SJCRH30 (cell line): ENCODE measurements at regions not wholly inside any gene's neighbourhood (a gene's known extent, or its start where the extent isn't known, plus 50 kb on each side); places are given as distances from the start of the nearest gene placed in this dataset.
"Not testable (repeated sequence)": the region's sequence is repeated elsewhere in the genome, so short reads cannot be mapped to it uniquely, and the experiment has no call there.

Experiments used
- DNase-seq, 2 experiments: peaks; one replicate each; pipeline ENCODE4 v3.0.0-alpha.2; 2015 to 2020
- H3K27ac ChIP-seq: fragments of 250-450 bp; sonication (Bioruptor Pico); 2 replicates; pipeline ENCODE4 v1.5.1; 2020; ENCODE audit warnings: mild to moderate bottlenecking, moderate library complexity
- H3K27me3 ChIP-seq: fragments of 250-450 bp; sonication (Bioruptor Pico); 2 replicates; pipeline ENCODE4 v1.5.1; 2020; ENCODE audit warnings: mild to moderate bottlenecking, moderate library complexity
- H3K36me3 ChIP-seq: fragments of 250-450 bp; sonication (Bioruptor Pico); 2 replicates; pipeline ENCODE4 v1.5.1; 2020; ENCODE audit warnings: mild to moderate bottlenecking, moderate library complexity
- H3K4me1 ChIP-seq: fragments of 250-450 bp; sonication (Bioruptor Pico); 2 replicates; pipeline ENCODE4 v1.5.1; 2020; ENCODE audit warnings: mild to moderate bottlenecking, moderate library complexity
- H3K4me3 ChIP-seq: fragments of 250-450 bp; sonication (Bioruptor Pico); 2 replicates; pipeline ENCODE4 v1.5.1; 2020; ENCODE audit warnings: mild to moderate bottlenecking, moderate library complexity
- H3K9me3 ChIP-seq: fragments of 250-450 bp; sonication (Bioruptor Pico); replicated peaks from 2 replicates; pipeline ENCODE4 v1.5.1; 2020; ENCODE audit warnings: mild to moderate bottlenecking, moderate library complexity

DNA sequence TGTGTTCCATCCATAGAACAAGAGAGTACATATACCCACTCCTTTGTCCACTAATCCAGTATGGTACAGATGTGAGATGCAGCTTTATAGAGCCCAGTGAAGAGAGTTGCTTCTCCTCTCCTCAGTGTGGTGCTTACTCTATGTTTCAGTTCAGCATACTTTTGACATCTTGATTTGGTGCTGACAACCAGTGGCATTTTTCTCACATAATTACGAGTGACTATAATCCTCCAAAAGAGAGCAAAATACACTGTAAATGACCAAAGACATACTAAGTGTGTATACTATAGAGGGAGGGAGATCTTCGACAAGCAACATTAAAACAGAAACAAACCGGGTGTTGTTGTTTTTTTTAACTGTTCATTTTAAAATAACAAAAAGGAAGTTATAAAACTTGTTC is 191.5 kb downstream of the KLHL28 start:
- DNase-seq, result no peak
- H3K27ac ChIP-seq, result no peak overlapping the region
- H3K27me3 ChIP-seq, result no peaks in the 10 kb centered on the region
- no peaks in the 10 kb centered on the region for H3K4me1 ChIP-seq
- H3K9me3 ChIP-seq, result no peaks in the 10 kb centered on the region
- no peak overlapping the region for H3K4me3 ChIP-seq
- no peaks in the 10 kb centered on the region for H3K36me3 ChIP-seq

DNA sequence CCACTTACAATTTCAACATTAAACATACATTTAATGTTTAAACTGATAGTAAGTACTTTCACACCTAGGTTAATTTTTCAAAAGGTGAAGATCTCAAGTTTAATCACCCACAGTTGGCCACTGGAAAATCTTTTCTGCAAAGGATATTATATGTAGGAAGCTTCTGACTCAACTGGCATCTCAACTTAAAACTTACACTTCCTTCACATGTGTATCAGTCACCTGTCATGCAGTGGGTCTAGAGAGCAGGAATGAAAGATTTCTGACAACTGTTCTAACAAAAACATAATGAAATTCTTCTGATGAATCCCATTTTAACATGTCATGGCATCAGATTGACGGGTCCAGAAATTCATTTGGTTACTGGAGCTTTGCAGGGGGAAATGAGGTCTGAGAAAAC is 192.8 kb downstream of the KLHL28 start:
- Histone ChIP-seq H3K27ac (no peak overlapping the region), H3K4me3 (no peak overlapping the region)

GRCh38 chr14:44767646-44768173 is 194.0 kb downstream of the KLHL28 start:
- Histone ChIP-seq H3K4me1 (no peaks in the 10 kb centered on the region), H3K27me3 (no peaks in the 10 kb centered on the region), H3K4me3 (no peak overlapping the region), H3K36me3 (no peaks in the 10 kb centered on the region), H3K9me3 (no peaks in the 10 kb centered on the region), H3K27ac (no peak overlapping the region)
- no peak for DNase-seq

More for the DNA sequence above, 192.8 kb downstream of the KLHL28 start:
- DNase-seq, result no peak
- Histone ChIP-seq H3K27me3 (no peaks in the 10 kb centered on the region), H3K4me1 (no peaks in the 10 kb centered on the region), H3K9me3 (no peaks in the 10 kb centered on the region), H3K36me3 (no peaks in the 10 kb centered on the region)

DNA sequence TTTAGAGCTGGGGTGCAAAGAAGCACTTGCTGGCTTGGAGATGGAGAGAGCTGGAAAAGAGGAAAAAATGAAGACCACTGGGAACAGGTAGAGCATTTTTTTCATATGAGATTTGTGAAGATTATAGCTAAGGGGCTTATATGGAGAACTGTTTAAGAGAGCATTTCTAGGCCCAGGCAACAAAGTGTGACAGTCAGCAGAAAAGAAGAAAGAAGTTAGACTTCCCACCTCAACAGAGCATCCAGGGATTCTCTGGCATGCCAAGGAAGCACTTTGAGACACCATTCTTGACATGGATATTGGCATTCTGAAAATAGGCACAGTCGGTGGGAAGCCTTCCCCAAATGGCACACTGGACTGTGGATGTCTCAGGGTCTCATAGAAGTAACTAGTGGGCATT is 195.5 kb downstream of the KLHL28 start:
- H3K4me1 ChIP-seq, result no peaks in the 10 kb centered on the region
- H3K9me3 ChIP-seq, result no peaks in the 10 kb centered on the region
- no peaks in the 10 kb centered on the region for H3K27me3 ChIP-seq
- H3K27ac ChIP-seq, result no peak overlapping the region
- H3K36me3 ChIP-seq, result no peaks in the 10 kb centered on the region
- no peak overlapping the region for H3K4me3 ChIP-seq
- no peak for DNase-seq

DNA sequence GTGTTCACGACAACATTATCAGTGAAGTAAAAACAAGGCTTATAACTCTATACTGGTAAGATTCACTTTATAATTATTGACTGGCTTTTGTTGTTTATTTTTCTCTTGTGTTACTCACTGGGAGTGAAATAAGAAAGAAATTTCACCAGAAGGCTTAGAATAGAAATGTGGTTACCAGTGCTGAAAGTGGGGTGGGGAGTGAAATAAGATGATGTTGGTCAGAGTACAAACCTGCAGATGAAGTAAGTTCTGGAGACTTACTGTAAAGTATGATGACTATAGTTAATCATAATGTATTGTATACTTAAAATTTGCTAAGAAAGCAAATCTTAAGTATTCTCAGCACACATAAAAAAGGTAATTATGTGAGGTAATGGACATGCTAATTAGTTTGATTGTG is 198.4 kb downstream of the KLHL28 start:
- no peaks in the 10 kb centered on the region for H3K9me3 ChIP-seq
- H3K27ac ChIP-seq, result no peak overlapping the region
- no peak for DNase-seq
- H3K36me3 ChIP-seq, result no peaks in the 10 kb centered on the region
- H3K4me3 ChIP-seq, result no peak overlapping the region
- H3K27me3 ChIP-seq, result no peaks in the 10 kb centered on the region
- no peaks in the 10 kb centered on the region for H3K4me1 ChIP-seq

DNA sequence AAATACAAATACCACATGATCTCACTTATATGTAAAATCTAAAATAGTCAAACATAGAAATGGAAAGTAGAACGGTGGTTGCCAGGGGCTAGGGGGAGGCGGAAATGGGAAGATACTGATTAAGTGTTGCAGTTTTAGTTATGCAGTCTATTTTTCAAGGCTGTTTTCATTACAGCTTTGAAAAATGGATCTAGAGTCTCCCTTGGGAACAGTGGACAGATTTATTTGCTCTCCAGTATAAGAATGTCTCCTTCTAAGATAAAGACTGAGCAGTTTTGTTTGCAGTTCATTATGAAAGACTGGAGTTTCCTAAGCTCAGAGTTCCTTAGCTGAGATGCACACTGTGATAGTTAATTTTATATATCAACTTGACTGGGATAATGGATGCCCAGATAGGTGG is 202.5 kb downstream of the KLHL28 start:
- no peaks in the 10 kb centered on the region for H3K27me3 ChIP-seq
- H3K9me3 ChIP-seq, result no peaks in the 10 kb centered on the region
- DNase-seq, result no peak
- H3K4me1 ChIP-seq, result no peaks in the 10 kb centered on the region
- no peak overlapping the region for H3K4me3 ChIP-seq
- H3K27ac ChIP-seq, result no peak overlapping the region
- H3K36me3 ChIP-seq, result no peaks in the 10 kb centered on the region

- no peak overlapping the region for H3K4me3 ChIP-seq
- DNase-seq, result no peak
Observed at GRCh38 chr14:44756554-44756953, 205.2 kb downstream of the KLHL28 start.

DNA sequence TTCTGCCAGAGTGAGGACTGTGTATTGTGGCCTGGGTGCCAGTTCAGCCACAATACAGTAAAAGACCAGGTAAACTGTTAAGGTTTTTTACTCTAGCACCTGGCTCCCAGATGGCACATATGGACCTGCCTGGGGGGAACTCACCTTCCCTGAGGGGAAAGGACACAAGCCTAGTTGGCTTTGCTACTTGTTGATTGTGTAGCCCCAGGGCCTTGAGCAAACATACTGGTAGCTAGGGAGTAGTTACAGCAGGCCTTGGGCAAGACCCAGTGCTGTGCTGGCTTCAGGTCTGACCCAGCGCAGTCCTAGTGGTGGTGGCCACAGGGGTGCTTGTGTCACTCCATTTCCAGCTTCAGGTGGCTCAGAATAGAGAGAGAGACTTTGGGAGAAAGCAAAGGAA is 216.4 kb downstream of the KLHL28 start:
- DNase-seq, result no peak

More at GRCh38 chr14:44756554-44756953, 205.2 kb downstream of the KLHL28 start:
- Histone ChIP-seq H3K36me3 (no peaks in the 10 kb centered on the region), H3K9me3 (no peaks in the 10 kb centered on the region), H3K4me1 (no peaks in the 10 kb centered on the region), H3K27me3 (no peaks in the 10 kb centered on the region), H3K27ac (no peak overlapping the region)

GRCh38 chr14:44742202-44742601 is 219.5 kb downstream of the KLHL28 start:
- no peak overlapping the region for H3K4me3 ChIP-seq
- no peak overlapping the region for H3K27ac ChIP-seq

More for the DNA sequence above, 216.4 kb downstream of the KLHL28 start:
- H3K9me3 ChIP-seq, result no peaks in the 10 kb centered on the region
- no peaks in the 10 kb centered on the region for H3K4me1 ChIP-seq
- no peaks in the 10 kb centered on the region for H3K27me3 ChIP-seq
- H3K27ac ChIP-seq, result no peak overlapping the region
- no peaks in the 10 kb centered on the region for H3K36me3 ChIP-seq
- no peak overlapping the region for H3K4me3 ChIP-seq

DNA sequence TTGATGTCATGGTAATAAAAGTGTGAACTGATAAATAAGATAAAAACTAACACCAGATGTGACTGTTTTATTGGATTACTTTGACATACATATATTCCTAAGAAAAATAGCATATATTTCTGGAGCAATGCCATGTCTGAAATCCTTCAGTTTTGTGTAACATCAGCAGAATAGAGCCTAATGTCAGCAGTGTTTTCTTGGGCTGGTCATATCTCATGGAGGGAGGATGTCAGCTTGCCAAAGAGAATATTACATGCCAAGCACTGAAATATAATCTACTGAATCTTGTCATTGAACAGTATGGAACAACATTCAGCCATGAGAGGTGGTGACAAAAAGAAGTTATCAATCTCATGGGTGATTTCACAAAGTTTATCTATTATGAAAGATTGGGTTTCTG is 220.3 kb downstream of the KLHL28 start:
- Histone ChIP-seq H3K27me3 (no peaks in the 10 kb centered on the region), H3K4me3 (no peak overlapping the region), H3K4me1 (no peaks in the 10 kb centered on the region), H3K9me3 (no peaks in the 10 kb centered on the region), H3K27ac (no peak overlapping the region), H3K36me3 (no peaks in the 10 kb centered on the region)
- DNase-seq, result no peak

More at GRCh38 chr14:44742202-44742601, 219.5 kb downstream of the KLHL28 start:
- Histone ChIP-seq H3K9me3 (no peaks in the 10 kb centered on the region), H3K4me1 (no peaks in the 10 kb centered on the region), H3K27me3 (no peaks in the 10 kb centered on the region), H3K36me3 (no peaks in the 10 kb centered on the region)
- DNase-seq, result no peak

GRCh38 chr14:44736326-44736725 is 225.4 kb downstream of the KLHL28 start:
- Histone ChIP-seq H3K9me3 (no peaks in the 10 kb centered on the region), H3K36me3 (no peaks in the 10 kb centered on the region), H3K27me3 (no peaks in the 10 kb centered on the region), H3K4me3 (no peak overlapping the region), H3K4me1 (no peaks in the 10 kb centered on the region), H3K27ac (no peak overlapping the region)
- DNase-seq, result no peak

DNA sequence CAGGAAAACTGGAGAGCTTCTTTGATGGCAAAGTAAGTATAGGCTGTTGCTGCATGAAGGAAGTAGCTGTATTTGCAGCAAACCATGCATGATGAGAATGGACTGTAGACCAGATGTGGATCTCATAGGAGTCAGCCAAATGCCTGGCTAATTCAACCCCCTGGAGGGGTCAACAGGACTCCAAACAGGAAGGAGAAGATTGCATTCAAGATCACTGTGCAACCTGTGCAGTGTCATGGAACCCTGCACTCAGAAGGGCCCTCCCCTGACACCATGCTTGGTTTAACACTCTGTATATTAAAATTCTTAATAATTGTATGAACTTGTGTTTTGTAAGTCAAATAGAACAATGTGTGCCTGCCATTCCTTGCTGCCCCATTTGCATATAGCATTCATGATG is 225.1 kb upstream of the FSCB start:
- Histone ChIP-seq H3K27me3 (no peaks in the 10 kb centered on the region), H3K36me3 (no peaks in the 10 kb centered on the region), H3K9me3 (no peaks in the 10 kb centered on the region), H3K4me3 (no peak overlapping the region), H3K4me1 (no peaks in the 10 kb centered on the region), H3K27ac (no peak overlapping the region)
- DNase-seq, result no peak

DNA sequence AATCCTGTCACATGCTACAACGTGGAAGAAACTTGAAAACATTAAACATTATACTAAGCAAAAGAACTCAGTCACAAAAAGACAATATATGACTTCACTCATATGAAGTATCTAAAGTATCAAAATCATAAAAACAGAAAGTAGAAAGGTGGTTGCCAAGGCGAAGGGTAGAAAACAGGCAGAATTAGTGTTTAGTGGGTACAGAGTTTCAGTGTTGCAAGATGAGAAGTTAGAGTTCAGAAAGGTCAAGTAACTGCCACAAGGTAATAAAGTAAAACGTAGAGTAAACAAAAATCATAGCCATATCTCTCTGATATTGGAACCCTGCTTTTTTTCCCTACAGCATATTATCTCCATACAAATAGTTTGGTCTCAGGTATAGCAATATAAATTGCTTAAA is 223.8 kb upstream of the FSCB start:
- H3K36me3 ChIP-seq, result no peaks in the 10 kb centered on the region
- DNase-seq, result no peak
- no peaks in the 10 kb centered on the region for H3K27me3 ChIP-seq
- no peaks in the 10 kb centered on the region for H3K9me3 ChIP-seq
- H3K4me3 ChIP-seq, result no peak overlapping the region
- H3K4me1 ChIP-seq, result no peaks in the 10 kb centered on the region
- no peak overlapping the region for H3K27ac ChIP-seq

- H3K36me3 ChIP-seq, DNase-seq, H3K27me3 ChIP-seq, H3K4me1 ChIP-seq, H3K4me3 ChIP-seq, H3K27ac ChIP-seq, H3K9me3 ChIP-seq: not testable (repeated sequence)
Observed at GRCh38 chr14:44721395-44721794, 214.3 kb upstream of the FSCB start.

DNA sequence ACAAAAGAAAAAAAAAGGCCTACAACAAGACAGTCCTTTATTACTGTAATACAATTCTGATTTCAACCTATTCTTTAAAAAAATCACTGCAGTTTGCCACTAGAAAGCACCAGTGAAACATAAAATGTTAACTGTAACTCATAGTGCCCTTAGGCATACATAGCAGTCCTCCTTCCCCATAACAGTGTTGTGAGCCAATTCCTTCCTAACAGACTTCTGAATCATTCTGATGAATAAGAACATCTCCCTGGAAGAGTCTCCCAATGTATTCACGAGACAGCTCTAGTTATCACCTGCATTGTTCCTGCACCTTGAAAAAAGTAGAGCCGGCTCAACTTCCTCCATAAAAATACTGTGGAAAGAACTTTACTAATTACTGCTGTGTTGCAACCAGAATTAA is 213.6 kb upstream of the FSCB start:
- Histone ChIP-seq H3K4me1 (no peaks in the 10 kb centered on the region), H3K27ac (no peak overlapping the region), H3K4me3 (no peak overlapping the region), H3K27me3 (no peaks in the 10 kb centered on the region), H3K9me3 (0 out of 2 replicates have a peak, but pooled peaks cover 3% of the 10 kb centered on the region), H3K36me3 (no peaks in the 10 kb centered on the region)
- no peak for DNase-seq

- no peaks in the 10 kb centered on the region for H3K4me1 ChIP-seq
- no peak overlapping the region for H3K27ac ChIP-seq
- H3K36me3 ChIP-seq, result no peaks in the 10 kb centered on the region
Observed at GRCh38 chr14:44712024-44712815, 205.1 kb upstream of the FSCB start.

More at GRCh38 chr14:44712024-44712815, 205.1 kb upstream of the FSCB start:
- H3K9me3 ChIP-seq, result no peaks in the 10 kb centered on the region
- DNase-seq, result no peak
- no peak overlapping the region for H3K4me3 ChIP-seq
- H3K27me3 ChIP-seq, result no peaks in the 10 kb centered on the region
